Astrocyte of the cerebellum (primary cell): ENCODE measurements at regions not wholly inside any gene's neighbourhood (a gene's known extent, or its start where the extent isn't known, plus 50 kb on each side); places are given as distances from the start of the nearest gene placed in this dataset.
"Not testable (repeated sequence)": the region's sequence is repeated elsewhere in the genome, so short reads cannot be mapped to it uniquely, and the experiment has no call there.

Experiments
- DNase-seq: peaks from one replicate; pipeline ENCODE4 v3.0.0-alpha.2; 2011; ENCODE audit warnings: low read depth
- H3K4me3 ChIP-seq: 2 replicates; pipeline ENCODE4 v1.5.1; 2011; ENCODE audit warnings: mild to moderate bottlenecking, low read depth, low read length, moderate library complexity
- in situ Hi-C: cut with HindIII; loops from 2 replicates; pipeline ENCODE4 v1.10.0; 2017; ENCODE audit warnings: low sequenced_read_pairs

DNA sequence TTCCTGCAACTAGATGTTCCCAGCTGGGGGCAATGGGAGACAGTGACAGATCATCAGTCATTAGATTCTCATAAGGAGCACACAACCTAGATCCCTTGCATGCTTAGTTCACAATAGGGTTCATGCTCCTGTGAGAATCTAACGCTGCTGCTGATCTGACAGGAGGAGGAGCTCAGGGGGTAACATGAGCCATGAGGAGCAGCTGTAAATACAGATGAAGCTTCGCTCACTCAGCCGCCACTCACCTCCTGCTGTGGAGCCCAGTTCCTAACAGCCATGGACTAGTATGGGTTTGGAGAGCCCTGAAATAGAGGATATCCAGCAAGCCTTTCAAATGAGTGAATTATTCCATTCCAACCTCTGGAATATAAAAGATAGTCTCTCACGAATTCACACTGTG lies 137.0 kb upstream of the NIPA1 start:
- H3K4me3 ChIP-seq, DNase-seq, in situ Hi-C loops: not testable (repeated sequence)

DNA sequence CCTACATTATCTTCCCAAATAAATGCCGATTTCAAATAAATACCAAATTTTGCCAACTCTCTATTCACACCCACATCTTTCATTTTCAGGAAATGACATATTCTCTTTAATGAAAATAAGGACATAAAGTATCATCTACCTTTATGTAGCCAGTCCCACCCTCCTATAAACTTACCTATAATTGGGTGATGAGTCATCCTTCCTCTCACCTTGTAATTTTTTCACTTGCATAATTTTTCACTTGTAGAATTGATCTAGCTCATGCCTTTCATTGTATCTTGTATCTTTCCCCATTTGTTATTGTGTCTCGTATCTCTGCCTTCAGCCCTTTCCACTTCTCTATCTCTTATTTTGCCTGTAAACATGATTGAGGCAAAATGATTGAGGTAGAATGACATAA lies 135.3 kb upstream of the NIPA1 start:
- H3K4me3 ChIP-seq, in situ Hi-C loops, DNase-seq: not testable (repeated sequence)

DNA sequence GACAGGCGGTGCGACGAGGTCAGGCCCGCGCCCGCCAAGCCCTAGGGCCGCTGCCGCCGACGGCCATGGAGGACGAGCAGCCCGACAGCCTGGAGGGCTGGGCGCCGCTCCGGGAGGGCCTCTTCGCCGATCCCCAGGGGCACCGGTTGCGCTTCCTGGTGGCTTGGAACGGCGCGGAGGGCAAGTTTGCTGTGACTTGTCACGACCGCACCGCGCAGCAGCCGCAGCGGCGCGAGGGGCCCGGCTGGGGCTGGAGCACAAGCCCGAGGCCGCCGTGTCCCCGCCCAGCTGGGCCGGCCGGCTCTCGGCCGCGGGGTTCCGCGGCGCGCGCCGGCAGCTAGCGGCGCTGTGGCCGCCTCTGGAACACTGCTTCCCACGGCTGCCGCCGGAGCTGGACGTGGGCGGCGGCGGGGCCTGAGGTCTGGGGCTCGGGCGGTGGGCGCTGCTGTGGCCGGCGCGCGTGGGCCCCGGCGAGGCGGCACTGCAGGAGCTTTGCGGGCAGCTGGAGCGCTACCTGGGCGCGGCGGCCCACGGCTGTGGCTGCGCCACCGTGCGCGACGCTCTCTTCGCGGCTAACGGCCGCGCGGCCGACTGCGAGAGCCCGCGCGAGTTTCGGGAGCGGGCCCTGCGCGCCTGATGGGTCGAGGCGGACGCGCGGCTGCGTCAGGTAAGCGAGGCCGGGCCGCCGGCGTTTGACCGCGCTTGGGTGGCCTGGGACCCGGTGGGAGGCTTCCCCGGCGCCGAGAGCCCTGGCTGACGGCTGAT lies 122.0 kb upstream of the NIPA1 start:
- in situ Hi-C loops, DNase-seq: not testable (repeated sequence)
- H3K4me3 ChIP-seq = peak overlapping the region; percentile 44

DNA sequence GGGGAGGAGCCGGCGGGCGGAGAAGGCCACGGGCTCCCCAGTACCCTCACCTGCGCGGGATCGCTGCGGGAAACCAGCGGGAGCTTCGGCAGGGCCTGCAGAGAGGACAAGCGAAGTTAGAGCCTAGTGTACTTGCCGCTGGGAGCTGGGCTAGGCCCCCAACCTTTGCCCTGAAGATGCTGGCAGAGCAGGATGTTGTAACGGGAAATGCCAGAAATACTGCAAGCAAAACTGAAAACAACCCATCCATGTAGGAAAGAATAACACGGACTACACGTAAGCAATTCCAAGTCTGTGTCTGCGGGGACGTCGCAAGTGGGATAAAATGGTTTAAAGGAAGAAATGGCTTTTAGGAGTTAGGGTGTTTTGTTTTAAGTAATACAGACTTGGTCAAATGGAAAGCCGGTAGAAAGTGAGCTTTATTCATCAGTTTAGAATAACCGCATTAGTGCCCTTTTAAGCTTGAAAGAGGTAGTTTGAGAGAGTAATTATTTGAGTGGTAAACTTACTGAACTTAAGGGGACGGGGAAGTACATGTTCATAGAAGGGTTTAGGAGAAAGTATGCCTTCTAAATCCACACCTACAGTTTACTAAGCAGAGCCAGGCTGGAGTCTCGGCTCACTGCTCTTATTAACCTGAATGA lies 121.3 kb upstream of the NIPA1 start:
- in situ Hi-C loops = not testable (repeated sequence)

DNA sequence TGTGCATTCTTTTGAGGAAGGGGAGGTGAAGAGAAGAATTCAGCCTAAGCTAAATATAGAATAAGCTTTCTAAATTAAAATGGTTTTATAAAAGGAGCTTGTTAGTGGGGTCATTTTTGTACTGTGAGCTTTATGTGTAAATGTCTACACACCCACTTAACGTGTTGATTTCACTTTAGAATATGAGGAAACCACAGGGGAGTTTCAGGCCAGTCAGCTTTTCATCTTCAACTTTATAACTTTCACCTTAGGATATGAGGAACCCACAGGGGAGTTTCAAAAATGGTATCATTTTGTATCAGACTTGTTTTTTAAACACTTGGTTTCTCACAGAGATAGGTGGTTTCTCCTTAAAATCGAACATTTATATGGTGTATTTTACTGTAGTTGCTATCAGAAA lies 120.7 kb upstream of the NIPA1 start:
- in situ Hi-C loops, DNase-seq: not testable (repeated sequence)
- H3K4me3 ChIP-seq = peak overlapping the region; percentile 44

More for the DNA sequence above, 121.3 kb upstream of the NIPA1 start:
- peak overlapping the region; percentile 44 for H3K4me3 ChIP-seq
- DNase-seq = not testable (repeated sequence)

DNA sequence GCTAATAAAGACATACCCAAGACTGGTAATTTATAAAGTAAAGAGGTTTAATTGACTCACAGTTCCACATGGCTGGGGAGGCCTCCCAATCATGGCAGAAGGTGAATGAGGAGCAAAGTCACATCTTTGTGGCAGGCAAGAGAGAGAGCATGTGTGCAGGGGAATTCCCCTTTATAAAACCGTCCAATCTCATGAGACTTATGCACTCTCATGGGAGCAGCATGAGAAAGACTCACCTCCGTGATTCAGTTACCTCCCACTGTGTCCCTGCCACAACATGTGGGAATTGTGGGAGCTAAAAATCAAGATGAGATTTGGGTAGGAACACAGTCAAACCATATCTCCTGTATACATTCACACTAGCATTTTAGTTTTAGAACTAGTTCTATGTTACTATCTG lies 101.7 kb upstream of the NIPA1 start:
- in situ Hi-C loops, H3K4me3 ChIP-seq: not testable (repeated sequence)
- DNase-seq = peak; percentile 23

DNA sequence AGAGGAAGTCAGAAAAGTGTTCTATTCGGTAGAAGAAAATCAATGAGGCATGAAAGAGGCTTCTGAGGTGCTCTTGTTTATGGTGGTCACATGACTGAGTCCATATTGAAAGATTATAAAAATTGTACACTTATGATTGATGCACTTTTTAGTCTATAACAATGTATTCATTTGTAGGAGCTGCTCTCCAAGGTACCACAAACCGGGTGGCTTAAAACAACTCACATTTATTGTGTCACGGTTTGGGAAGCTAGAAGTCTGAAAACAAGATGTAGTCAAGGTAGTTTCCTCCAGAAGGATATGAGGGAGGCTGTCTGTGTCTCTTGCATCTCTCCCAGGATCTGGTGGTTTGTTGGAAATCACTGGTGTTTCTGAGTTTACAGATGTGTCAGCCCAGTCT lies 86.6 kb upstream of the NIPA1 start:
- DNase-seq, H3K4me3 ChIP-seq, in situ Hi-C loops: not testable (repeated sequence)

DNA sequence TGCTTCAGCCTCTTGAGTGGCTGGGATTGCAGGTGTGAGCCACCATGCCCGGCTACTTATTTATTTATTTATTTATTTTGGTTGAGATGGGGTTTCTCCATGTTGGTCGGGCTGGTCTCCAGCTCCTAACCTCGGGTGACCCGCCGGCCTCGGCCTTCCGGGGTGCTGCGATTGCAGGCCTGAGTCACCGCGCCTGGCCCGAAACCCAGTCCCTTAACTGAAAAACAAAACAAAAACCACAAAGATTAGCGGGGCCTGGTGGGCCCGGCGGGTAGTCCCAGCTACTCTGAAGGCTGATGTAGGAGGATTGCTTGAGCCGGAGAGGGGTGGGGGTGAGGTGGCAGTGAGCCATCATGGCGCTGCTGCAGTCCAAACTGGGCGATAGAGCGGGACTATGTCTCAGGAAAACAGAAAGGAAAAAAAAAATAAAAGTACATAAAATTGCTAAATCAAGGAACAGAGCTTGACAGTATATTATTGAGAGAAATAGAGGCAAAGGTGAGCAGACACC lies 75.6 kb upstream of the NIPA1 start:
- DNase-seq, H3K4me3 ChIP-seq, in situ Hi-C loops: not testable (repeated sequence)

DNA sequence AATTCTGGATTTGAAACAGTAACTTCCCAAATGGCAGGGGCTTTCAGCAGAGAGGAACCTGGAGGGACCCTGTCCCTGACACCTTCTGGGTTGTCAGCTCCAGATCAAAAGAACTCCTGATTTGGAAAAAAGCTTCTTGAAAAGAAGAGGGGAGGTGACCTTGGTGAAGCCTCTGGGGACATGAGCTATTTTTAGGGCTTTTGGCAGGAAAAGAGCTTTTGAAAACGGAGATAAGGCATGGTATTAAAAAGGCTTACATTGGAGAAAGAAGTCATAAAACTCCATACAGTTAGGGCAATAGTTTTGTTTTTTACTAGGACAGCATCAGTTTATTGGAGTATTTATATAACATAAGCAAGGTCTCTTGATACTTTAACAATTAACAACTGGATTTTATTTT lies 72.5 kb upstream of the NIPA1 start:
- in situ Hi-C loops, H3K4me3 ChIP-seq, DNase-seq: not testable (repeated sequence)

DNA sequence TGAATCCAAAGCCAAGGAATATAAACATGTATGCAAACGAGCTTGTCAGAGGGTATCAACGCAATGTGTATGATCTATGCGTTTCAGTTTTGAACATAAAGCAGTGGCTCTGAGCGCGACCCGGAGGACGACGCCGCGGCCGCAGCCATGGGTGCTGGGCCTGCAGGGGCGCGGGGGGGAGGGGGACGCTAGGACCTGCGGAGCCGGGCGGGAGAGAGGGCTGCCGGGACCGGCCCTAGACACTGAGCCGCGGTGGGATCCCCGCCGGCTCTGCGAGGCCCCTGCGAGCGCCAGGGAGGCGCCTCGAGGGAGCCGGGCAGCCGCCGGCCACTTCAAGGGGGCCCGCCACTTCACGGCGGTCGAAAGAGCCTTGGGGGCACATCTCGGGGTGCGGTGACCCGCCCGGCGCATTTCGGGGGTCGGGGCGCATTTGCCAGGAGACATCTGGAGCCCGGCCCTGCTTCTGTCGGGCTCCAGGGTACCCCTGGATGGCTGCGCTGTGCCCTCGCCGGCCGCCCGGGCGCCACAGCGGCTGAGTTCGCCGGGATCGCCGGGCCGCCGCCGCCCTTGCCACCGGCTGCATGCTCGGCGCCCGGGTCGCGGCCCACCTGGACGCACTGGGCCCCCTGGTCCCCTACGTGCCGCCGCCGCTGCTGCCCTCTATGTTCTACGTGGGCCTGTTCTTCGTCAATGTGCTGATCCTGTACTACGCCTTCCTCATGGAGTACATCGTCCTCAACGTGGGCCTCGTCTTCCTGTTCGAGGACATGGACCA lies 71.9 kb upstream of the NIPA1 start:
- in situ Hi-C loops, DNase-seq: not testable (repeated sequence)
- H3K4me3 ChIP-seq = peak overlapping the region; percentile 9

DNA sequence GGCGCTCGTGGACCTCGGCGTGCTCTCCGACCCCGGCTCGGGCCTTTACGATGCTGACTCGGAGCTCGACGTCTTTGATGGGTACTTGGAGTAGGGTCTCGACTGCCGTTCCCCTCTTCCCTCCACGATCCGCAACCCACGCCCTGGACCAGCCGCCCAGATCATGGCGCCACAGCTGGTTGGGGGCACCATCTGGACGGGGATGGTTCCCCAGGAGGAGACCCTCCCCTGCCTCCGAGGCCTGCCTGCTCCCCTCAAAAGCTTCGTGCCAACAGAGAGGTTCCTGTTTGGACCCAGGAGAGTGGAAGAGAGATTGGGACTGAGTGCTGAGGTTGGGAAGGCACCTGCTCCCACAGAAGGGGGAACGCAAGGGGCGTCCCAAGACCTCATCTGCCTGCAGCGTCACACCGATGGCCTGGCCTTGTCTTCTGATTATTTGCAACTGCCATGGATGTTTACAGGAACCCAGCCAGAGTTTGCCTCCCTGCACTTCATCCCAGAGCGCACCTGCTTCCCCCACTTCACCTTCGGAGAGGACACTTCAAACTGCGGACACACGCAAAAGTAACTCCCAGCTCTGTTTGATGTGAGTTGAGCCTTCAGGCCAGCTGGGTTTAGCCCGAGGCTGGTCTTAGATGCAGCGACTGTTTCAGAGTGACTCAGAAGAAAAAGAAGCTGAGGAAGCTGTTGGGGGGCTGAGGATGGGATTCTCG lies 71.2 kb upstream of the NIPA1 start:
- DNase-seq, H3K4me3 ChIP-seq, in situ Hi-C loops: not testable (repeated sequence)

DNA sequence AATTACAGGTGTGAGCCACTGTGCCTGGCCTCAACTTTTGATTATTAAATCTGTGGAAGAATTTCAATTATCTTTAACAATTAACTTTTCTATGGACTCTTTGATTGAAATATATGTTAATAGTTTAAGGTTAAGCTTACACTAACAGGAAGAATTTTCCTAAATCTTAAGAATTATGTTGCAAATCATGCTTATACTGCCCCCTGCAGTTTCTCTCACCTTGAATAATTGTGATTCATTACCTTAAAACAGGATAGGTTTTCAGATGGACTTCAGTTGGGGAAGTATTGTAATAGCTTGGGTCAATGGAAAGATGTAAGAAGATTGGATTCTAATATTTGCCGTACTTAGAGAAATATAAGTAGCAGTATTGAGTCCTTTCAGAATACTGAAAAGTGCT lies 66.5 kb upstream of the NIPA1 start:
- DNase-seq, H3K4me3 ChIP-seq, in situ Hi-C loops: not testable (repeated sequence)

DNA sequence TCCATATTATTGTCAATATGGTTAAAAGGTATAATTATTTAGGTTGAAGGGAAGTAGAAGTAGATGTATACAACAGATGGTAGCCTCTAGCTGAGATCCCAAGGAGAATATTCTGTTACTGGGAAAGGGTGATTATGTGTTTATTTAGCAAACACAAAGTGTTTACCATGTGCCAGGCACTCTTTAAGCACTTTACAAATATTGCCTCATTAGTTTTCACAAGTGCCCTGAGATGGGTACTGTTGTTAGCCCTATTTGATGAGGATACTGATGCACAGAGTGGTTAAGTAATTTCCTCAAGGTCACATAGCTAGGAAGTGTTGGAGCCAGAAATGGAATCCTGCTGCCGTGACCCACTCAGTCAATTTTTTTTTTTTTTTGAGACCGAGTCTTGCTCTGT lies 60.3 kb upstream of the NIPA1 start:
- in situ Hi-C loops, DNase-seq, H3K4me3 ChIP-seq: not testable (repeated sequence)

DNA sequence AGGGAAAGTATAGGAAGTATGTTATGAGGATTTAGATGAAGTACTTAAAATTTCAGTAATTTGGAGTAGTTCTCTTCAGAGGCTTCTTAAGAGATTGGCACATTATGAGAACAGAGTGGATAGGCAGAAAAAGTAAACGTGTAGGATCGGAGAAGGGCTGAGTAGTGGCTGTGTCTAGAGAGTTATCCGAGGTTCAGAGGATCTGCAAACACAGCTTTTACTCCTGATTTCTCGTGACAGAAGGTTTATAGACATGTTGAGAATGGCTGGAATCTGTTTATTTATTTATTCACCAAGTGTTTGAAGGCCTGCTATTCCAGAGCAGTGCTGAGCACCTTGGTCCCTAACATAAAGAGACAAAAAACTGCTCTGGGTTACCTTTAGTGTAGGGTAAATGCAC lies 51.4 kb upstream of the NIPA1 start:
- DNase-seq, in situ Hi-C loops, H3K4me3 ChIP-seq: not testable (repeated sequence)
